GM19467 (cell line): ENCODE measurements at regions not wholly inside any gene's neighbourhood (a gene's known extent, or its start where the extent isn't known, plus 50 kb on each side); places are given as distances from the start of the nearest gene placed in this dataset.

Experiments
- ATAC-seq: cut with Tn5 transposase; IDR thresholded peaks from one replicate; pipeline ENCODE4 v1.9.1; 2021; ENCODE audit warnings: mild to moderate bottlenecking, moderate library complexity; ENCODE audit not compliant: unreplicated experiment

GRCh38 chr10:131726967-131727366 lies 173.8 kb upstream of the PPP2R2D start:
- no peak for ATAC-seq

GRCh38 chr10:131727560-131727959 lies 173.2 kb upstream of the PPP2R2D start:
- no peak for ATAC-seq

DNA sequence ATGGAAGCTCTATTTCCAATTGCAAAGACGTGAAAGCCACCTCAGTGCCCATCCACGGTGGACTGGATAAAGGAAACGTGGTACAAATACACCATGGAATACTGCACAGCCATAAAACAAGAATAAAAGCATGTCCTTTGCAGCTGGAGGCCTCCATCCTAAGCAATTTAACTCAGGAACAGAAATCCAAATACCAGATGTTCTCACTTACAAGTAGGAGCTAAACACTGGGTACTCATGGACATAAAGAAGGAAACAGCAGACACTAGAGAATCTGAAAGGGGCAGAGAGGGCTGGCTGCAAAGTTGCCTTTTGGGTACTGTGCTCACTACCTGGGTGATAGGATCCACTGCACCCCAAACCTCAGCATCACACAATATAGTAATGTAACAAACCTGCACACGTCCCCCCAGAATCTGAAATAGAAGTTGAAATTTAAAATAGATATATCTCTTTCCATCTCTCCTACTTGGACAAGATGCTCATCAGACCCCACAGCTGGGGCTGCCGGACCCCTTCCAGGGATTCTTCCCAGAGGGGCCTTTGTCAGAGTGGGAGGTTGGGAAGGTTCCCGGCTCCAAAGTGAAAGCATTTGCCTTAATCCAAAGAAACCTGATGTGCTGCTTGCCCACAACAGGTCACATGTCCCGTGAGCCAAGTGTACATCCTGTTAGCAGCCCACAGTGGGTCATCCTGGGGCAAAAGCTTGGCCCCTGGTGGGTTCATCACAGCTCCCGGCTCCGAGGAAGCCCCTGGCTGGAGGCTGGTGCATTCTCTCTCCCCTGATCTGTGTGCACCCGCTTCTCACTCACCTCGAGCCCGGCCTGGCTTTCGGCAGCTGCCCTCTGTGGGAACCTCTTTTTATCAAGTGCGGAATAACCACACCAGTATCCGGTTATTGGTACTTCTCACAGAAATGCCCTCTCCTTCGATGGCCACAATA lies 172.3 kb upstream of the PPP2R2D start:
- no peak for ATAC-seq

GRCh38 chr10:131729361-131729760 lies 171.4 kb upstream of the PPP2R2D start:
- no peak for ATAC-seq

DNA sequence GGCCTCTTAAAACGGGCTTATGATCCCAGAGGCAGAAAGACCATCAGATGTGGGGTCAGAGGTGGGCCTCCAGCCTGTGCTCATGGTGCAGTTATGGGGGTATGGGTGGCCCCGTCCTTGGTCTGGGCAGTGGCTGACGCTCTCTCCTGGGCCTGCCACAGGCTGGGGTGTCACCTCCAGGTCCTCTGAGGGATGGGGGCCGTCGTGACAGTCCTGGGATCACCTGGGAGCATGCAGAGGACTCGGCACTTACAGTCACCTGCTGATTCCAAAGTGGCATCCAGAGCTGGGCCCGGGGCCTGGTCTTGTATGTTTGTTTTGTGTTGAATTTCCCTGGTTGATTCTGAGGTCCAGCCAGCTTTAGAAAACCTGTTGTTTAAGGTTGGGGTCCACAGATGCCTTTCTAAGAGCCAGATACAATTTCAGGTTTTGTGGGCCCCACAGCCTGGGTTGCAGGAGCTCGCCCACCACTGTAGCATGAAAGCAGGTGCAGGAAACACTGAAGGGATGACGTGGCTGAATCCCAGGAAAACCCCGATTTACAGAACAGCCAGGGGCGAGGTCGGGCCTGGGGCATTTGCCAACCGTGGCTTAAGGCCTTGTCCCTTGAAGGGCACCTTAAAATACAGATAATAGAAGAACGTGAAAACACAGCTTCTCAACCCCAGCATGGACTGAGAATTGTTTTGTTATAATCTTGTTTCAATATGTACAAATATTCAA lies 170.7 kb upstream of the PPP2R2D start:
- no peak for ATAC-seq

DNA sequence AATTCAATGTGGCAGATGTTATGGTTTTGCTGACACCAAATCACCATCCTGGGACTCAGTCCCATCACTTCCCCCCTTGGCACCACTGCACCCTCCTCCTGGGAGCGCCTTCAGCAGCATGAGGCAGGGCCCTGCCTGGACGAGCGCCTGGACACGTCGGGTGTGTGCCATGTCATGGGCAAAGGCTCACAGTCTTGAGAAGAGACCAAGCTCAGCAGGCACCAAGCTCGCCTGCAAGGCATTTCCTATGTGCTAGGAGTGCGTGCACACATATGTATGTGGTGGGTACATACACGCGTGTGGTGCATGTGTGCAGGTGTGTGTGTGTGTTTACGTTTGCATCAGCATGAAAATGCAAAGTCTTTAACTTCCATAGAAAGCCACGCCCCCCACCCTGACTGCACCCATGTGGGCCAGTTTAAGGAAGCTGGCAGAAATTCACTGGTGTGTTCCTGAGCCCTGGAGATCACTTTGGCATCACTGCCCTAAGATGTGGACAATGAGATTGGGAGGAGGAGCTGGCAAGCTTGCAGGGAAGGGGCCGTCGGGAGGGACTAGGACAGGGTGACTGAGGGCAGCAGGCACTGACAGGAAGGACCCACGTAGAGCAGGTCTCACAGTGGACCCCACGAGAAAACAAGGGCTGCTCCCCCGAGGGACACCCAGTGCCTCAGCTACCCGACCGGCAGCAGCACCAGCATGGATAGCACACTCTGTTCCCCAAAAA lies 169.9 kb upstream of the PPP2R2D start:
- no peak for ATAC-seq

DNA sequence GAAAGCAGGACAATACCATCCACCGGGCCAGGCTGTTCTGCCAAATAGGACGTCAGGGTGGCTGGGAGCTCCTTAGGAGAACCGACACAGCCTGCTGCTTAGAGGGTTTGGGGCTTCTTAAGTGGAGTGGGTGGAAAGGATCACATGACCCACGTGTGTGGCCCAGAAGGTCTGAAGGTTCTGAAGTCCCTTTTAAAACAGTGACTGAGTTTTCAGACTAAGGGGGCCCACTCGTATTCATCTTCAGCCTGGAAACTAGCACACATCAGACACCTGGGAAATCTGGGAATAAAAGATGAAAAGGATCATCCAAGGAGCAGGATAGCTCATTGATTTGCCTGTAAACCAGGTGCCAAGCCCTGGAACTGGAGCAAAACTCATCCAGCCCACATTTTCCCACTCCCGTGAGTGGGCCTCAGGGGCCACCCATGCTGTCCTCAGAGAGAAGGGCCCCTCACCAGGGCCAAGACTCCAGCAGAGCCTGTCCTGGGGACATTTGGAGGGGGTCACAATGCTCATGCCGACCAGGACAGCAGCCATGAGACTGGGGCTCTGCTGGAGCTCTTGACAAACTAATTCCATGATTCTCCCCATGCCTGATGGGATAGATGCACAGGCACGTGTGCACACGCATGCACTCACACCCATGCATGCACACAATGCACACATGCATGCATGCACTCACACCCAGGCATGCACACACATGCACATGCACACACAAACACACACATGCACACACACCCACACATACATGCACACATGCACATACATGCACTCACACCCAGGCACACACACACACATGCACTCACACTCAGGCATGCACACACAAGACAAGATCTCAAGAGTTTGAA lies 168.8 kb upstream of the PPP2R2D start:
- ATAC-seq = no peak

- no peak for ATAC-seq
Measured at GRCh38 chr10:131732631-131733127, 168.1 kb upstream of the PPP2R2D start.

DNA sequence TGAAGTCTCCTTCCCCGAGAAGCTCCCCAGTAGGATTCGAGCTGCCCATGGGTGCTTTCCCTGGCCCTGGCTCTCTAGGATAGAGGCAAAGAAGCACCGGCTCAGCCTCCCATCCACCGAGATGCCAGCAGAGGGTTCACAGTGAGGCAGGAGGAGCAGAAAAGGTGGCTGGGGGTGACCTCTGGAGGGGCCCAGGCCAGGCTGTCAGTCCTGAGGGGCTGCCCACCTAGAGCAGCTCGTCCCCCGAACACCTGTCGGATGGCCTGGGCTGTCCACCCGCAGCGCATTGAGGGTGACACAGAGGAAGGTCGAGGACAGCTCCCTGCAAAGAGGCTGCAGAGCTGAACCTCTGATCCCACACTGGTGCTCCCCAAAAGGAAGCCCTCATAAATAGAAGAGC lies 167.2 kb upstream of the PPP2R2D start:
- ATAC-seq = no peak

DNA sequence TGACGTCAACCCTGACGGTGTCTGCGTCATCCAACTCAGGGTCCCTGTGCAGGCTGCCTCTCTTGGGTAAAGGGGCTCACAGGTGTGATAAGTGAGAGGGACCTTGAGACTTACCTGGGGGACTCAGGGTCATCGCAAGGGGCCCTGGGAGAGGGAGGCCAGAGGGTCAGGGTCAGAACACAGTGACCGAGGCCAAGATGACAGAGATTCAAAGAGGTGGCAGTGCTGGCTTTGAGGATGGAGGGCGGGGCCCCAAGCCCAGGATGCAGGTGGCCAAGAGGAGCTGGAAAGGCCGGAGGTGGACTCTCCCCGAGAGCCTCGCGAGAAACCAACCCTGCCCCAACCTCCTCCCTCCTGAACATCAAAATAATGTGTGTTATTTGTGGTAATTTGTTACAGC lies 165.2 kb upstream of the PPP2R2D start:
- no peak for ATAC-seq

DNA sequence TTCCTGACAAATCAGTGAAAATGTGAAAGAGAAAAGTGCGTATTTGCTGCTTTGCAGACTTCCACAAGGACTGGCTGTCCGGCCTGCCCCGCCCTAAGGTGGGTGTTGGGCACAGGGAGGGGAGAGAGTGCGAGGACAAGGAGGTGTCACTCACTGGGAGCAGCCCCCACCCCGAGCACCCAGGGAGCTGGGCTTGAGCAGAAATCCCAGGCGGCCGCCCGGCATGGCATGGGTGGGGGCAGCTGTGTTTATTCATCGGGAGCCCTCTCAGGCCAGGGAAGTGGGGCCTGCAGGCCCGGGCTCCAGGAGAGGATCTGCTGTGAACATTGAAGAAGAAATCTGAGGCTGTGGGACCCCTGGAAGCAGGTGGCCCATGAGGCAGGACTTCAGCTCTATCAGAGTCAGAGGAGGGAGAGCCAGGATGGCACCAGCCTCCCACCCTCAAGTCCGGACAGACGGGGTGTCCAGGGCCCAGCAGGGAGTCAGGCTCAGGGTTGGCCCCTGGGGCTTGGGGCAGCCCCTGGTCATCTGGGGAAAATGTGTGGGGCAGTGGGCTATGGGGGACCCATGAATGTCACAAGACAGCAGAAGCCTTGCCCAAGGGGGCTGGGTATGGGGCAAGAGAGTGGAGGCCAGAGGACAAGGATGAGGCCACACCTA lies 164.4 kb upstream of the PPP2R2D start:
- ATAC-seq = no peak

DNA sequence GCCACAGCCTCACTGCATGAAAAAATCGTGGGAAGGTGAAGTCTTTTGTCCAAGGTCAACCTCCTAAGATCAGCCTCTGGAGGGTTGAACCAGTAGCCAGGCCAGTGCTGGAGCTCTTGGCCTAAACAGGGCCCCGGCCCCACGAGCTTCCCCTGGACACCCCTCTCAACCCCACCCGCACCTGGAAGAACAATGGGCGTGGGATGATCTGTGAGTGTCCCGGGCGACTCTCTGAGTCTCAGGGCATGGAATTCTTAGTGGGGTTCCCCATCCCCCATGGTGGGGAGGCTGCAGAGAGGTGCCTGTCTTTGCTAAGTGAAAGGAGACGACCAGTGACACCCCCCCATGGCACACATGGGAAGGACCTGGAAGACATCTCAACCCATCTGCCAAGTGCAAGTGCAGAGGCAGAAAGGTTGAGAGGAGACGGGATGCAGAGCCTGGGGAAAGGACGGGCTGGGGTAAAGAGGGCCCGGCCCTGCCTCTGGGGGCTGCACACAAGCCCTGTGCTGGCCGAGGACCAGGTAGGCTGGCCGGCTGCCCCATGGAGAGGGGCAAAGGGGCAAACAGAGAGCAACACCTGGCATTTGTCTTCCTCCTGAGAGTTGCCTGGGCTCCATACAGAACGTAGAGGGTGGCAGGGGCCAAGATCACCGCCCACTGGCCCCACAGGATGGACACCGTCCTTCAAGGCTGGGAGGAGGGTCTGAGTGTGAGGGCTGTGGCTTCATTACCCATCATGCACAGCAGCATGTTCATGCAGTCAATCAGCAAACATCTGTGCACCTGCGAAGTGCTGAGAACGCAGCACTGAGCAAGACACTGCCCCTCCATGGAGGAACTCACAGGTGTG lies 163.0 kb upstream of the PPP2R2D start:
- ATAC-seq = no peak

DNA sequence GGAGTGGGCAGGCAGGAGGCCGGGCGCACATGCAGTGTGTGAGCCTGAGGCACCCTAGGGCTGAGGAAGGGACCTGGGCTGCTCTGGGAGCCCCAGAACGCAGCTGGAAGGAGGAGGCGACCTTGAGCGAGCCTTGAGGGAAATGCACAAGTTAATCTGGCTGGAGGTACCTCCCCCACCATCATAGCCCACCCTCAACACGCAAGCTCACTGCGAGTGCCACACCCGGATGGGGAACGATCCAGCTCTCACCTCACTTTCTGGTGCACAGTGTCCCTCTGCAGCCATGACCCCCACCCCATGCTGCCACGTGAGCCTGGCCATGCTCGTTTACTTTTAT lies 162.4 kb upstream of the PPP2R2D start:
- ATAC-seq = no peak

GRCh38 chr10:131739206-131739605 lies 161.6 kb upstream of the PPP2R2D start:
- ATAC-seq = no peak

GRCh38 chr10:131742500-131742951 lies 158.3 kb upstream of the PPP2R2D start:
- ATAC-seq = no peak

GRCh38 chr10:131743190-131744151 lies 157.3 kb upstream of the PPP2R2D start:
- ATAC-seq = no peak

DNA sequence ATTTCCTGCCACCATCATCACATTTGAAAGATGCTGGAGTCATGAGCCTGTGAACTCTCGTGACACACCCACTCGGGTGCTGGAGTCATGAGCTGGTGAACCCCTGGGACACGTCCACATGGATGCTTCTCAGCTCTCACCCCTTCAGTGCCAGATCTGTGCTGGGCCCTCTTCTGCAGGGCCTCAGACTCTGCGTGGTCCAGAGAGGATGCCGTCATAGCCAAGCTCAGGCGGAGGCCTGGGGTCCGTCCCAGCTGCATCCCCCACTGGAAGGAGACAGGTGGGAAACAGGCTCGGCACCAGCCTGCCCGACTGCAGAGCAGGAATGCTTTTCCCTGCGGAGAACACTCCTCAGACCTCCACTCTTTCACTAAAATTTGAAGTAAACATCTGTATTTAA lies 156.5 kb upstream of the PPP2R2D start:
- no peak for ATAC-seq

- no peak for ATAC-seq
Measured at GRCh38 chr10:131745591-131745990, 155.2 kb upstream of the PPP2R2D start.
